Keratinocyte (primary cell): ENCODE measurements at regions not wholly inside any gene's neighbourhood (a gene's known extent, or its start where the extent isn't known, plus 50 kb on each side); places are given as distances from the start of the nearest gene placed in this dataset.

Source experiments
- DNase-seq: peaks from one replicate; pipeline ENCODE4 v3.0.0-alpha.2; 2011; ENCODE audit warnings: low read depth, missing footprints, low spot score
- FAIRE-seq: peaks from 2 replicates; lab custom pipeline; 2011; peaks lifted over from hg19 to GRCh38; lab: Jason Lieb, UNC
- H2AFZ ChIP-seq: 2 replicates; pipeline ENCODE4 v1.6.0; 2012; ENCODE audit warnings: low read length, control low read depth, inconsistent platforms; ENCODE audit not compliant: control insufficient read depth
- H3K27ac ChIP-seq: 2 replicates; pipeline ENCODE4 v1.5.1; 2011; ENCODE audit warnings: low read length; ENCODE audit not compliant: control insufficient read depth, insufficient read depth
- H3K27me3 ChIP-seq: 3 replicates; pipeline ENCODE4 v1.6.0; 2011; ENCODE audit warnings: low read length; ENCODE audit not compliant: control insufficient read depth, insufficient read depth; ENCODE audit errors: extremely low read depth
- H3K36me3 ChIP-seq, 2 experiments: 2 replicates in 1 of 2; 3 replicates in 1 of 2; pipeline ENCODE4 v1.5.1; 2011; ENCODE audit warnings: low read length in 2 of 2, mild to moderate bottlenecking in 1 of 2; ENCODE audit not compliant: control insufficient read depth in 2 of 2, insufficient read depth in 2 of 2; ENCODE audit errors: extremely low read depth in 1 of 2
- H3K4me1 ChIP-seq: 3 replicates; pipeline ENCODE4 v1.5.1; 2011; ENCODE audit warnings: low read length; ENCODE audit not compliant: control insufficient read depth, insufficient read depth; ENCODE audit errors: extremely low read depth
- H3K4me2 ChIP-seq: 3 replicates; pipeline ENCODE4 v1.6.0; 2011; ENCODE audit warnings: low read depth, low read length; ENCODE audit not compliant: control insufficient read depth, insufficient read depth; ENCODE audit errors: extremely low read depth
- H3K4me3 ChIP-seq, 3 experiments: fragments of 200-600 bp in 1 of 3; sonication (generic) in 1 of 3; 2 replicates in 2 of 3; 3 replicates in 1 of 3; pipeline ENCODE4 v1.5.1; 2011 to 2016; ENCODE audit warnings: low read length in 3 of 3, mild to moderate bottlenecking in 3 of 3, control low read depth in 2 of 3, inconsistent platforms in 1 of 3, low read depth in 1 of 3, mixed read lengths in 1 of 3, mixed run types in 1 of 3, moderate library complexity in 1 of 3; ENCODE audit not compliant: control insufficient read depth in 2 of 3, insufficient read depth in 2 of 3; ENCODE audit errors: extremely low read depth in 1 of 3
- H3K79me2 ChIP-seq: 2 replicates; pipeline ENCODE4 v1.6.0; 2012; ENCODE audit warnings: low read length; ENCODE audit not compliant: control insufficient read depth, insufficient read depth
- H3K9ac ChIP-seq: 3 replicates; pipeline ENCODE4 v1.6.0; 2011; ENCODE audit warnings: low read length; ENCODE audit not compliant: control insufficient read depth, insufficient read depth; ENCODE audit errors: extremely low read depth
- H3K9me1 ChIP-seq: 3 replicates; pipeline ENCODE4 v1.6.0; 2011; ENCODE audit warnings: low read length; ENCODE audit not compliant: control insufficient read depth, insufficient read depth; ENCODE audit errors: extremely low read depth
- H3K9me3 ChIP-seq: 2 replicates; pipeline ENCODE4 v1.5.1; 2012; ENCODE audit warnings: low read depth, low read length; ENCODE audit not compliant: control insufficient read depth
- H4K20me1 ChIP-seq: 3 replicates; pipeline ENCODE4 v1.6.0; 2011; ENCODE audit warnings: low read length; ENCODE audit not compliant: control insufficient read depth, insufficient read depth; ENCODE audit errors: extremely low read depth
- EZH2 ChIP-seq: IDR thresholded peaks from one replicate; pipeline ENCODE4 v1.6.1; 2012; ENCODE audit warnings: inconsistent platforms, mild to moderate bottlenecking, low read length, moderate library complexity
- dilution Hi-C: fragments of 300-500 bp; cut with MboI; formaldehyde crosslinking; loops from one replicate; pipeline ENCODE4 v1.7.0; 2020; ENCODE audit warnings: low sequenced_read_pairs; ENCODE audit not compliant: extremely low pct_ligation_motif_present
- TF ChIP-seq, protein P1 (sequence below), 3 experiments: IDR thresholded peaks in 1 of 3; conservative IDR thresholded peaks in 1 of 3; optimal IDR thresholded peaks in 1 of 3; 2 replicates in 2 of 3; 3 replicates in 1 of 3; pipeline versions ENCODE3 to v1.5.1; 2011; ENCODE audit warnings: low read length in 3 of 3, mild to moderate bottlenecking in 3 of 3, moderate library complexity in 2 of 3, control low read depth in 1 of 3, inconsistent platforms in 1 of 3; ENCODE audit not compliant: insufficient read depth in 2 of 3; ENCODE audit errors: extremely low read depth in 1 of 3

GRCh38 chr15:37801529-37801928 lies 132.9 kb upstream of the TMCO5A start:
- H3K9me1 ChIP-seq: no peaks in the 10 kb centered on the region
- no peak overlapping the region for H3K4me2 ChIP-seq
- no peaks in the 10 kb centered on the region for H3K79me2 ChIP-seq
- no peak for TF ChIP-seq EZH2
- TF ChIP-seq, protein P1, sequence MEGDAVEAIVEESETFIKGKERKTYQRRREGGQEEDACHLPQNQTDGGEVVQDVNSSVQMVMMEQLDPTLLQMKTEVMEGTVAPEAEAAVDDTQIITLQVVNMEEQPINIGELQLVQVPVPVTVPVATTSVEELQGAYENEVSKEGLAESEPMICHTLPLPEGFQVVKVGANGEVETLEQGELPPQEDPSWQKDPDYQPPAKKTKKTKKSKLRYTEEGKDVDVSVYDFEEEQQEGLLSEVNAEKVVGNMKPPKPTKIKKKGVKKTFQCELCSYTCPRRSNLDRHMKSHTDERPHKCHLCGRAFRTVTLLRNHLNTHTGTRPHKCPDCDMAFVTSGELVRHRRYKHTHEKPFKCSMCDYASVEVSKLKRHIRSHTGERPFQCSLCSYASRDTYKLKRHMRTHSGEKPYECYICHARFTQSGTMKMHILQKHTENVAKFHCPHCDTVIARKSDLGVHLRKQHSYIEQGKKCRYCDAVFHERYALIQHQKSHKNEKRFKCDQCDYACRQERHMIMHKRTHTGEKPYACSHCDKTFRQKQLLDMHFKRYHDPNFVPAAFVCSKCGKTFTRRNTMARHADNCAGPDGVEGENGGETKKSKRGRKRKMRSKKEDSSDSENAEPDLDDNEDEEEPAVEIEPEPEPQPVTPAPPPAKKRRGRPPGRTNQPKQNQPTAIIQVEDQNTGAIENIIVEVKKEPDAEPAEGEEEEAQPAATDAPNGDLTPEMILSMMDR (optimal IDR thresholded peaks at IDR 0.05 in 1 of 3, IDR thresholded peaks at IDR 0.05 in 1 of 3, conservative IDR thresholded peaks at IDR 0.05 in 1 of 3; ENCODE audit: extremely low read depth in 1 of 3, insufficient read depth in 2 of 3, low read length in 3 of 3): no peak
- no peak overlapping the region for H3K27ac ChIP-seq
- H3K4me3 ChIP-seq: no peak overlapping the region
- no peaks in the 10 kb centered on the region for H3K4me1 ChIP-seq
- DNase-seq (no peak), FAIRE-seq (no peak)
- no peaks in the 10 kb centered on the region for H3K9me3 ChIP-seq
- dilution Hi-C loops: no loop called here
- no peaks in the 10 kb centered on the region for H4K20me1 ChIP-seq
- no peak overlapping the region for H3K9ac ChIP-seq
- H2AFZ ChIP-seq: no peak overlapping the region
- H3K36me3 ChIP-seq: no peaks in the 10 kb centered on the region
- H3K27me3 ChIP-seq: no peaks in the 10 kb centered on the region

DNA sequence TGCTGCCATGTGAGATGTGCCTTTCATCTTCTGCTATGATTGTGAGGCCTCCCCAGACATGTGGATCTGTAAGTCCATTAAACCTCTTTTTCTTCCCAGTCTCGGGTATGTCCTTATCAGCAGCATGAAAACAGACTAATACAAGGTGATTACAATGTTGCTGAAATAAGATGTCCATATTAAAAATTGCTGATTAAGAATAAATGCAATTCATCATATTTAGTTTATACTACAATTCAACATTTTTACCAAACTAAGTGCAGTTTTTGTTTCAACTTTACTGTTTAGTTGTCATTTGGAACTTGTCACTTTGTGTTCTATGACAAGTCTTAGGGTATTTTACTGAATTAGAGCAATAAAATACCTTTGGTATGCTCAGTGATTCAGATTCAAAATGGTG lies 127.6 kb upstream of the TMCO5A start:
- no peaks in the 10 kb centered on the region for H3K36me3 ChIP-seq
- H3K4me2 ChIP-seq: no peak overlapping the region
- FAIRE-seq (no peak), DNase-seq (no peak)
- no peak overlapping the region for H3K9ac ChIP-seq
- H3K9me3 ChIP-seq: no peaks in the 10 kb centered on the region
- H3K27me3 ChIP-seq: no peaks in the 10 kb centered on the region
- no peak overlapping the region for H3K4me3 ChIP-seq
- TF ChIP-seq EZH2: no peak
- TF ChIP-seq, protein P1 (optimal IDR thresholded peaks at IDR 0.05 in 1 of 3, IDR thresholded peaks at IDR 0.05 in 1 of 3, conservative IDR thresholded peaks at IDR 0.05 in 1 of 3; ENCODE audit: extremely low read depth in 1 of 3, insufficient read depth in 2 of 3, low read length in 3 of 3): no peak
- H3K9me1 ChIP-seq: no peaks in the 10 kb centered on the region
- no peak overlapping the region for H2AFZ ChIP-seq
- H3K27ac ChIP-seq: no peak overlapping the region
- no peaks in the 10 kb centered on the region for H3K79me2 ChIP-seq
- no peaks in the 10 kb centered on the region for H4K20me1 ChIP-seq
- no peaks in the 10 kb centered on the region for H3K4me1 ChIP-seq
- dilution Hi-C loops: no loop called here
